Endothelial cell of umbilical vein (primary cell): ENCODE measurements at regions not wholly inside any gene's neighbourhood (a gene's known extent, or its start where the extent isn't known, plus 50 kb on each side); places are given as distances from the start of the nearest gene placed in this dataset.

ENCODE experiments used
- BruUV-seq: library from RNA; stranded (reverse); fragments of 400-500 nt; replicated peaks from 2 replicates; lab custom pipeline; 2021; lab: Mats Ljungman, UMichigan
- CTCF ChIA-PET: fragments of 300-600, 350-600 bp; sonication (Branson Sonifier 250); formaldehyde crosslinking; loops from one replicate; lab custom pipeline; 2021; ENCODE audit warnings: antibody characterized with exemption, inconsistent platforms; lab: Charles Lee
- POLR2A ChIA-PET: fragments of 300-600, 350-600 bp; sonication (Branson Sonifier 250); formaldehyde crosslinking; loops from one replicate; lab custom pipeline; 2021; ENCODE audit warnings: antibody characterized with exemption, inconsistent platforms; lab: Charles Lee
- DNase-seq: peaks from one replicate; pipeline ENCODE4 v3.0.0-alpha.2; 2011; ENCODE audit warnings: low read depth, low spot score
- FAIRE-seq: peaks from 2 replicates; lab custom pipeline; 2011; peaks lifted over from hg19 to GRCh38; lab: Jason Lieb, UNC
- H2AFZ ChIP-seq: 2 replicates; pipeline ENCODE4 v1.6.0; 2012; ENCODE audit warnings: low read depth, low read length, control low read depth, inconsistent platforms
- H3K27ac ChIP-seq: 2 replicates; pipeline ENCODE4 v1.5.1; 2011; ENCODE audit warnings: low read depth, mild to moderate bottlenecking, control low read depth, low read length, moderate library complexity; ENCODE audit not compliant: insufficient read depth
- H3K27me3 ChIP-seq, 2 experiments: 2 replicates each; pipeline versions ENCODE4 v1.6.0 to v1.6.1; 2011; ENCODE audit warnings: low read length in 2 of 2, mixed read lengths in 1 of 2; ENCODE audit not compliant: control insufficient read depth in 2 of 2, insufficient read depth in 2 of 2
- H3K36me3 ChIP-seq, 2 experiments: 2 replicates in 1 of 2; 3 replicates in 1 of 2; pipeline ENCODE4 v1.5.1; 2011; ENCODE audit warnings: low read length in 2 of 2, mild to moderate bottlenecking in 1 of 2, moderate library complexity in 1 of 2; ENCODE audit not compliant: control insufficient read depth in 2 of 2, insufficient read depth in 2 of 2; ENCODE audit errors: extremely low read depth in 1 of 2
- H3K4me1 ChIP-seq: 3 replicates; pipeline ENCODE4 v1.5.1; 2011; ENCODE audit warnings: mild to moderate bottlenecking, low read length; ENCODE audit not compliant: control insufficient read depth, insufficient read depth; ENCODE audit errors: extremely low read depth
- H3K4me2 ChIP-seq: 2 replicates; pipeline ENCODE4 v1.6.1; 2011; ENCODE audit warnings: low read length, control low read depth, mixed read lengths; ENCODE audit not compliant: insufficient read depth
- H3K4me3 ChIP-seq, 3 experiments: fragments of 200-600 bp in 1 of 3; sonication (generic), shearing (Covaris generic) in 1 of 3; replicated peaks in 1 of 3; 2 replicates each; pipeline ENCODE4 v1.5.1; 2011 to 2016; ENCODE audit warnings: control low read depth in 3 of 3, low read length in 3 of 3, mild to moderate bottlenecking in 2 of 3, inconsistent platforms in 1 of 3, low read depth in 1 of 3, moderate library complexity in 1 of 3; ENCODE audit not compliant: insufficient read depth in 1 of 3
- H3K79me2 ChIP-seq: 2 replicates; pipeline ENCODE4 v1.6.0; 2012; ENCODE audit warnings: low read length, inconsistent platforms; ENCODE audit not compliant: control insufficient read depth, insufficient read depth
- H3K9ac ChIP-seq: replicated peaks from 2 replicates; pipeline ENCODE3; 2011; ENCODE audit warnings: low read length, control low read depth; ENCODE audit not compliant: insufficient read depth; ENCODE audit errors: extremely low read depth
- H3K9me1 ChIP-seq: replicated peaks from 3 replicates; pipeline ENCODE4 v1.6.0; 2011; ENCODE audit warnings: mild to moderate bottlenecking, low read length; ENCODE audit not compliant: control insufficient read depth, insufficient read depth; ENCODE audit errors: extremely low read depth
- H3K9me3 ChIP-seq: replicated peaks from 2 replicates; pipeline ENCODE4 v1.5.1; 2012; ENCODE audit warnings: low read length, inconsistent platforms; ENCODE audit not compliant: control insufficient read depth, insufficient read depth
- H4K20me1 ChIP-seq: replicated peaks from 2 replicates; pipeline ENCODE3; 2011; ENCODE audit warnings: mild to moderate bottlenecking, low read length; ENCODE audit not compliant: control insufficient read depth, insufficient read depth; ENCODE audit errors: extremely low read depth
- EZH2 ChIP-seq: IDR thresholded peaks from 2 replicates; pipeline ENCODE4 v1.6.1; 2012; ENCODE audit warnings: borderline replicate concordance, low read depth, mild to moderate bottlenecking, moderate library complexity, low read length, inconsistent platforms; ENCODE audit not compliant: severe bottlenecking
- FOS ChIP-seq: IDR thresholded peaks from 2 replicates; pipeline ENCODE4 v1.6.1; 2011; ENCODE audit warnings: mild to moderate bottlenecking, low read length, moderate library complexity, borderline replicate concordance; ENCODE audit not compliant: insufficient read depth
- GATA2 ChIP-seq: IDR thresholded peaks from 2 replicates; pipeline ENCODE4 v1.7.0; 2011; ENCODE audit warnings: low read depth, mild to moderate bottlenecking, moderate library complexity, mixed read lengths, low read length; ENCODE audit not compliant: insufficient read length, insufficient read depth
- JUN ChIP-seq: IDR thresholded peaks from 2 replicates; pipeline ENCODE4 v1.6.1; 2011; ENCODE audit warnings: borderline replicate concordance, low read depth; ENCODE audit not compliant: insufficient read length, insufficient read depth
- MYC ChIP-seq: IDR thresholded peaks from one replicate; pipeline ENCODE4 v1.6.1; 2011; ENCODE audit warnings: mild to moderate bottlenecking, low read depth, low read length
- POLR2A ChIP-seq: IDR thresholded peaks from 2 replicates; pipeline ENCODE4 v1.6.1; 2012; ENCODE audit warnings: low read depth, mild to moderate bottlenecking, control low read depth, low read length
- POLR2AphosphoS5 ChIP-seq: IDR thresholded peaks from 2 replicates; pipeline ENCODE4 v1.6.1; 2012; ENCODE audit warnings: low read depth, mild to moderate bottlenecking, control low read depth, low read length, moderate library complexity; ENCODE audit not compliant: insufficient read depth
- dilution Hi-C: fragments of 300-500 bp; cut with MboI; formaldehyde crosslinking; loops from one replicate; pipeline ENCODE4 v1.15.0; 2019; ENCODE audit warnings: low sequenced_read_pairs; ENCODE audit not compliant: extremely low pct_ligation_motif_present
- intact Hi-C: fragments of 100-400 bp; cut with micrococcal nuclease; formaldehyde crosslinking; loops from one replicate; pipeline ENCODE4 v1.10.0; 2022
- TF ChIP-seq, protein P1 (sequence below), 2 donors: IDR thresholded peaks; 1 replicate in 1 of 2; 2 replicates in 1 of 2; pipeline ENCODE4 v1.5.1; 2011; ENCODE audit warnings: low read length in 2 of 2, mild to moderate bottlenecking in 2 of 2, moderate library complexity in 2 of 2, control low read depth in 1 of 2, inconsistent platforms in 1 of 2, low read depth in 1 of 2; ENCODE audit not compliant: insufficient read depth in 1 of 2; ENCODE audit errors: extremely low read depth in 1 of 2

DNA sequence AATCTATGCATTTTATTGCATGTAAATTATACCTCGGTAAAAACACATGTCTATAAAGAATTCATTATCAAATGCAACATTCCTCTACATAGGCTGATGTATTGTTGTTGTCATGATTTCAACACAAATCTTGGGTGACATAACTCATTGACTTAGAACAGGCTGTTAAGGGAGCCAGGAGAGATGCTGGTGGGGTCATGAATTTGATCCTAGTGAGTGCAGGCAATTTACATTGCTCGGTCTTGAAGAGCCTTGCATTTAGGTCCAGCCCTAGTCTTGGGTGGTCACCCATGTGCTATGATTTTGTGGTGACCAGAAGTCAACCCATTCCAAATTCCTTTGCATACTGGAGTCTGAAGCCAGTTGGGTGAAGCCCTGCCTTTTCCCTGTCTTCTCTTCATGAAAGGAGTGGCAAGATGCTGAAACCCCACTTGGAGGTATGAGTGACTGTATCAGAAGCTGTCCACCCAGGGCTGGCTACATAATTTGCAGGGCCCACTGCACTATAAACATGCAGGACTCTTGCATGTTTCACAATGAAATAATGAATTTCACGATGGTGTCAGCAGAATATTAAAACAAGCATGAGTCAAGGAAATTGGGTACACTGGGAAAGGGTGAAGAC is 59.2 kb downstream of the RPLP1 start:
- no peak for FAIRE-seq

More for the DNA sequence above, 59.2 kb downstream of the RPLP1 start:
- H3K27me3 ChIP-seq, result peaks cover 0 to 1% of the 10 kb centered on the region in 2 experiments
- H2AFZ ChIP-seq, result no peak overlapping the region
- CTCF ChIA-PET, result no interaction called here
- POLR2A ChIA-PET, result no interaction called here
- no peak overlapping the region for H3K4me2 ChIP-seq
- H4K20me1 ChIP-seq, result no peaks in the 10 kb centered on the region
- dilution Hi-C loops, result no loop called here
- H3K36me3 ChIP-seq, result no peaks in the 10 kb centered on the region
- TF ChIP-seq, protein P1, sequence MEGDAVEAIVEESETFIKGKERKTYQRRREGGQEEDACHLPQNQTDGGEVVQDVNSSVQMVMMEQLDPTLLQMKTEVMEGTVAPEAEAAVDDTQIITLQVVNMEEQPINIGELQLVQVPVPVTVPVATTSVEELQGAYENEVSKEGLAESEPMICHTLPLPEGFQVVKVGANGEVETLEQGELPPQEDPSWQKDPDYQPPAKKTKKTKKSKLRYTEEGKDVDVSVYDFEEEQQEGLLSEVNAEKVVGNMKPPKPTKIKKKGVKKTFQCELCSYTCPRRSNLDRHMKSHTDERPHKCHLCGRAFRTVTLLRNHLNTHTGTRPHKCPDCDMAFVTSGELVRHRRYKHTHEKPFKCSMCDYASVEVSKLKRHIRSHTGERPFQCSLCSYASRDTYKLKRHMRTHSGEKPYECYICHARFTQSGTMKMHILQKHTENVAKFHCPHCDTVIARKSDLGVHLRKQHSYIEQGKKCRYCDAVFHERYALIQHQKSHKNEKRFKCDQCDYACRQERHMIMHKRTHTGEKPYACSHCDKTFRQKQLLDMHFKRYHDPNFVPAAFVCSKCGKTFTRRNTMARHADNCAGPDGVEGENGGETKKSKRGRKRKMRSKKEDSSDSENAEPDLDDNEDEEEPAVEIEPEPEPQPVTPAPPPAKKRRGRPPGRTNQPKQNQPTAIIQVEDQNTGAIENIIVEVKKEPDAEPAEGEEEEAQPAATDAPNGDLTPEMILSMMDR (IDR thresholded peaks at IDR 0.05; ENCODE audit: extremely low read depth in 1 of 2, insufficient read depth in 1 of 2, low read depth in 1 of 2, low read length in 2 of 2), result no peak
- no peak for TF ChIP-seq MYC
- no peak for TF ChIP-seq POLR2A
- no peak for TF ChIP-seq EZH2
- TF ChIP-seq JUN, result no peak
- no peak for TF ChIP-seq GATA2
- TF ChIP-seq FOS, result no peak
- TF ChIP-seq POLR2AphosphoS5, result no peak
- no peak for DNase-seq
- no peaks in the 10 kb centered on the region for H3K4me1 ChIP-seq
- no peak overlapping the region for H3K4me3 ChIP-seq
- no peak overlapping the region for H3K9ac ChIP-seq
- H3K27ac ChIP-seq, result no peak overlapping the region
- H3K79me2 ChIP-seq, result no peaks in the 10 kb centered on the region
- no peaks in the 10 kb centered on the region for H3K9me1 ChIP-seq
- H3K9me3 ChIP-seq, result no peaks in the 10 kb centered on the region
- no TSS peak for BruUV-seq
- intact Hi-C loops, result no loop called here
